ENCODE measurements at regions not wholly inside any gene's neighbourhood (a gene's known extent, or its start where the extent isn't known, plus 50 kb on each side); places are given as distances from the start of the nearest gene placed in this dataset.
A peak's percentile ranks its signal among the peaks of the same experiment; 100 is the strongest.

DNA sequence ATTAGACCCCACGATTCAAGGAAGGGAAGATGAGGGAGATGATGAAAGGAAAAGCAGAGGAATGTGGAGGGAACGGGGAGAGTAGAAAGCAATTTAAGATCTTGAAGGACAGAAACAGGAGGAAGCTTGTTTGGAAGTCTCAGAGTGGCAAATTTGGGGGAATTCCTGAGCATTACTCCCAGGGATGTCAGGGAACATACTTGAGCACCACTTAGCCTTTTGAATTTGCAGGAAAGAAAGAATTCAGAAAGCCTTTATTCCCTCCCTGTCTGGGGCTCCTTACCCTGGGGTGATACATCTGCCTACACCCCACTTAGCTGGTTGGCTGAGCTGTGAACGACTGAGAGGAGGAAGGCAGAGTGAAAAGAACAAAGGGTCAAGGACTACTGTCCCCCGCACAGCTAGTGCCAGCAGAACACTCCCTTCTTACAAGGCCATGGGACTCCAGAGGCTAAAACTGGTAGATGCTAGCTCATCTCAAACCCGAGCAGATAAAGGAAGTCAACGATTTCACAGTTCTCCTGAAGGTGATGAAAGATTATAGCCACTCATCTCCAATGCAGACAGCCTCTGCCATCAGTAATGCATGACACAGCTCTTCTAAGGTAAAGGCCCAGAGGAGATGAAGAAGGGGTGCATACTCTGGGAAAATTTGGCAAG is 84.0 kb upstream of the AKIP1 start:
- peak; percentile 67 for DNase-seq

DNA sequence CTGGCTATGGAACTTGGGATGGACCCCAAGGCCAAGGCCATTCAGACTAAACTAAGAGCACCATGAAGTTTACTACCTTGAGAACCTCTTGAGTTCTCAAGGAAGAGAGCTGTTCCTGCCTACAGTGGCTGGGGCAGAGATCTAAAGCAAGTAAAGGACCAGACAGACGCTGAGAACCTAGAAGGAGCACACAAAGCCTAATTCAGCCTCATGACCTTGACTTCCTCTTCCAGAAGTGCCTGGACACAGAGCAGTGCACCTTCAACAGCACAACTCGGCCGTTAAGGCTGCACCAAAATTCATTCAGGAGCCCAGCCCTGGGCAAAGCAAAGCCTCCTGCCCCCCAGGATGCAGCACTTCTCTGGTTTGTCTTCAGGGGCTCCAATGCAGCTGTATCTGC is 82.9 kb upstream of the AKIP1 start:
- DNase-seq = peak; percentile 17

DNA sequence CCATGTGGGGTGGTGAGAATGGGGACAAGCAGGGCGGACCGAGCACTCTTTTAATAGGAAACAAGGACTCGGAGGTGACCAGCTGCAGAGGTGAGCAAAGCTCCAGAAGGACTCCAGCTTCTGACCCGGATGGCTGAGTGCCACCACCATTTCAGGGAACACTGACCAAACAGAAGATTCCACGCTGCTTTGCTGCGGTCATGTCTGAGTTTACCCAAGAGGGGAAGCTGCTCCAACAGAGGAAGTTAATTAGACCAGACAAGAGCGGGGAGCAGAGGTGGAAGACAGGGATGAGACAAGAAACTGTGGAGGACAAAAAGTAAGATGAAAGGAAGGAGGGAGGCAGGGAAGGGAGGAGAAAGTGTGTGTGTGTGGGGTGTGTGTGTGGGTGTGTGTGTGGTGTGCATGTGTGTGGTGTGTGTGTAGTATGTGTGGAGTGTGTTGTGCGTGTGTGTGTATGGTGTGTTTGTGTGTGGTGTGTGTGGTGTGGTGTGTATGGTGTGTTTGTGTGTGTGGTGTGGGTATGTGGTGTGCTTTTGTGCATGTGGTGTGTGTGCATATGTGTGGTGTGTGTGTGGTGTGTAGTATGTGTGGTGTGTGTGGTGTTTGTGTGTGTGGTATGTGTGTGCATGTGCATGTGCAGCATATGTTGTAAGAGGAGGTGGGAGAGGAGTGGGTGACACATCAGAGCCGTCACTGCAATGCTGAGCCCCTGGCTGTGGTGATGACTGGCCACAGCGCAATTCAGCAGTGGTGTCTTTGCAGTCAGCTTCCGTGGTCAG is 82.2 kb upstream of the AKIP1 start:
- peak; percentile 73 for DNase-seq

DNA sequence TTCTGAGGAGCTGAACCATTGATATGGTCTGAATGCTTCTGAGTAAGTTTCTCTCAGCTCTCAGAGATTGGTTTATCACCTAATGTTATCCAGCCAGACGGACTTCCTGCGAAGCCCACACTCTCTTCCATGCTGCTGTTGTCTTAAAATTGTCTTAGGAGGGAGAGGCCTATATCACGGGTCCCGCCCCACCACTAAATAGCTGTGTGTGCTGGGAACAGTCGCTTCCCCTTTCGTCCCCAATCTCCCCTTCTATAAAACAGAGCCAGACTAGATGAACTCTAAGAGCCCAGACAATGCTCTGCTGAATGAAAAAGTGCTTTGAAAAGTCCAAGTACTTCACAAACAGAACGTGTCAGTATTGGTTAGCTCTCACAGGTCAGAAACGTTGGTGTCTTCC is 81.4 kb upstream of the AKIP1 start:
- peak; percentile 60 for DNase-seq

DNA sequence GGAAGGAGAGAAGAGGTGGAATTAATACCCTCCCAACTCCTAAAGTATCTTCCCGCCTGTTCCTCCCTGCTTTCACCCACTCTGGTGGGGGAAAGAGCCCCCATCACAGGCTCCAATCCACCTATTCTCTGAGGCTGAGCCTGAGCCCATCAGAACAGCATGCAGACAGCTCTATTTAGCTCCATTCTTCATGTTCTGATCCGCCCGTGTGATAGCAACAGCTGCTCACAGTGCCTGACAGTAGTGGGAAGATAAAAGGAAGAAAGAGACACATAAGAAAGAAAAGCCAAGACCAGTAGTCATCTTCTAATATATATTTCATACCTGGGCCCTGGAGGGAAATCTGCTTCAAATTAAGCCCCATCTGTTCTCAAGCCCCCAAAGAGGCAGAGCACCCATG is 80.3 kb upstream of the AKIP1 start:
- DNase-seq = no peak

DNA sequence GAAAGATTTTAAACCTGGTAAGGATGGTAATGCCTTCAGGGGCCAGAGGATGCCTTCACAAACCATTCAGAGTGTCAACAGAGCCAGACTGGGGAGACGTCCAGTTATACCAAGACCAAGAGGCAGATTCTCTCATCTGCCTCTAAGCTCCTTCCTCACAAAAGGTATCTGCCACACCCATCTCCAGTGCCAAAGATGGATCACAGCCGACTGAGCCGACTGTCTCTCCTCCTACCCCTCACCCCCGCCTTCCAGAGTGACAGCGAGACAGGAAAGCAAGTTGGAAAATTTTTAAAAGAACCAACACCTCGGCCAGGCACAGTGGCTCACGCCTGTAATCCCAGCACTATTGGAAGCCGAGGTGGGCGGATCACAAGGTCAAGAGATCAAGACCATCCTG is 79.1 kb upstream of the AKIP1 start:
- no peak for DNase-seq

DNA sequence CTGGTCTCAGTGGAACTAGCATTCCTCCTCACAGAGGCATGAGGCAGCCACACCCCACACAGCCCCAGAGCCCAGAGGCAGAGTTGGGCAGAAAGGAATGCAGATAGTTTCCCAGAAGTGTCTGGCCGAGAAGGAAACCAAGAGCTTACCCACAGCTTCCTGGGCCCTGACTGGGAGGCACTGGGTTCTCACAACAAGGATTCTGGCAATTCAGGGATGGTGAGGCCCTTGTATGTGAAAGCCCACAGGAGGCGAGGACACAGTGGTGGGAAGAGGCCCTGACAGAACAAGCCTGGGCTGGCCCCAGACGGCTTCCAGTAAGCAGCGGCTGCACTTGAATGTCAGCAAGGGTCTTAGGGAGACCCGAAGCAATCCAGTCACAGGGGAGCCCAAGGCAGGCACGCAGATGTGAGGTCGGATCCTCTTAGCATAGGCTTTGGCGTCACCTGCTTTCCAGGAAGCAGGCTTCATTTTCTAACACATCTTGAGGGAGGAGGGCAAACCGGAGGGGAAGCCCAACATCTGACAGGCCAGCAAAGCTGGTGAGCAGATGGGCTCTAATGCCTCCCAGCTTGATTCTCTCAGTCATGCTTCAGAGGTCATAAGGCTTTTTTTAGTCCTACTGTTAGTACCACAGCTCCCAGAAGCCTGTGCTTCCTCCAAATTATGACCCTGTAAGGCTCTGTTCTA is 78.3 kb upstream of the AKIP1 start:
- peak; percentile 73 for DNase-seq

DNA sequence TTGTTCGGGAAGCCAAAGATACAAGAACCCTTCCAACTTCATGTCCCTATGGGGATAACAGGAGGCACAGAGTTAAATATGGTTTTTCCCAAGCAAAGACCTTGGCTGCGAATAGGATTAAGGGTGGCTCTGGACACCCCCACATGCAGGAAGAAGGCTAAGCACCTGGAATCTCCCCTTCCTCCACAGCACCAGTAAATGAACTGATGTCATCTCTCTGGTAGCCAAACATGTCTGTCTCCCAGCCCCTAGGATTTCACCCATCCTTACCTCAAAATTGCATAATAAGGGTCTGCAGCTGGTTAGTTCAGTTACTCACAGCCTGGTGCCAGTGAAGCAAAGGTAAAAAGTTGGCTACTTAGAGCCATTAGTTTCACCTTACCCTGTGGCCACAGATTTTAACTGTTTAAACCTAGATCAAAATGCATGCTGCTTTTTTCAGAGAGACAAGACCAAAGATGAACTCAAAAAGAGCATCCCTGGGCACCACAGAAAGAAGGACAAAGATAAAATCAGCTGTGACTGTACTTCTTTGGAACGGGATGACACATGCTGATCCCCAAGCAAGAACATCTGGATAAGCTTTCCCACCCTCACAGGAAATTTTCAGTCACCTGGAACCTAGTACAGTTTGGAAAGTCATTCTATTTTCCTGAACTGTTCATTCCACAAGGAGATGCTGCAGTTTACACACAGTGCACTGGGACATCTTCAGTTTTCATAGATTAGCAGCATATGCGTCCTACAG is 77.2 kb upstream of the AKIP1 start:
- peak; percentile 45 for DNase-seq

DNA sequence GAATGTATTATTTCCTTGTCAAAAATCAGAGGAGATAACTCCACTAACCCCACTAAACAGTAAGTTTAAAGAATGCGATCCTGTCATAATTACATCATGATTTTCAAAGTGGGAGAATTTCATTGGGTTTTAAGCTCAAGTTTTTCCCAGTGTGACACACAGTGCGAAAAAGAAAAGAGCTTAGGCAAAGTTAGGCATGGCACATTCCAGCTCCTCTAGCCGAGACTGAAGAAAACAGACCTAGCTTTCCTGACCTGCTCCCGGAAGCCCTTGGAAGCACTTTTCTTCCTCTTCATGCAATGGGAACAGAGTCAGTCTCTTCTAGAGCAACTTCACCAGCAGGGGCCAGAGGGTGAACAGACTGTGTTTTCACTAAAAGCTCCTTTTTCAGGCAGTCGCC is 76.6 kb upstream of the AKIP1 start:
- no peak for DNase-seq

DNA sequence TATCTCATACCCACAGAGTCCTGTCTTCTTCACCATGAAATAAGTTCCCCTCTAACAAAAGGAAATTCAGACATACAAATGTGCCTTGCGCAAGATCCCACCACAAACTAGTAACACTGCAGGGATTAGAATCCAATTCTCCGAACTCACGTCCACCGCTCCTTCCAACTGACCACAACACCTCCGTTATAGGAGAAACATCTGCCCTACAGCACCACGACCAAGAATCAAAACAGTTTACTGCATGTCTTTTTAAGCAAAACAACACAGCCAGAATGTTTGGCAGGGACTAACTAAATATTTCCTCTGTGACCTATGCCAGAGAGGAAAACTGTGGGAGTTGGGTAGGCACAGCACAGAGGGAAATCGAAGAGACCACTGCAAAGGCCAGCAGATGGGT is 72.7 kb upstream of the AKIP1 start:
- DNase-seq = peak; percentile 91

DNA sequence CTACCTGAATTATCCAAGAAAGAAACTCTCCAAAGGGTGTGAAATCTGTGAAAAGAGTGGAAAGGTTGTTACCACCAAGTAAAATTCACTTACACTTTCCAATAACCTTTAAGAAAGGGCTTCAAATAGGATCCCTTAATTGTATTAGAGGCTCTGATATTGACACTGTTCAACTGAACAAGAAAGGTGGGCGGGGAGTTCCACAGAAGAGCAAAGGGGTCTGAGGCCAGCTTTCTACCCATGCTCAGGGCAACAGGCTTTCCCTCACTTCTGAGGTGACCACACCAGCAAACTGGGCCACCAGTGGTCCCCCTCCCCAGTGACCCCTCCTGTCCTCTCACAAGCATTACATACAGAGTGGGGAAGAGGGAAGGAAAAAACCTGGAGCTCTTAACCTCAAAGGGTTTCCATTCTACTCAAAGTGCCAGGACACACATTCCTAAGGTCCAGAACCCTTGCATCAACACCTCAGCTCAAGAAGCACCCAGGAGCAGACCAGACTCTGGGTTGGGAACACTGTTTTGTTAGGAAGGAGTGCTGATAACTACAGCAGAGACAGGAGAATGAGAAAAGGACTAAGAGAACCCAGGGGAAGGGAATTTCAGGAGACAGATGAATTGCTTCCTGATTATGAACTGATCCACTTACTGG is 71.6 kb upstream of the AKIP1 start:
- DNase-seq = no peak

DNA sequence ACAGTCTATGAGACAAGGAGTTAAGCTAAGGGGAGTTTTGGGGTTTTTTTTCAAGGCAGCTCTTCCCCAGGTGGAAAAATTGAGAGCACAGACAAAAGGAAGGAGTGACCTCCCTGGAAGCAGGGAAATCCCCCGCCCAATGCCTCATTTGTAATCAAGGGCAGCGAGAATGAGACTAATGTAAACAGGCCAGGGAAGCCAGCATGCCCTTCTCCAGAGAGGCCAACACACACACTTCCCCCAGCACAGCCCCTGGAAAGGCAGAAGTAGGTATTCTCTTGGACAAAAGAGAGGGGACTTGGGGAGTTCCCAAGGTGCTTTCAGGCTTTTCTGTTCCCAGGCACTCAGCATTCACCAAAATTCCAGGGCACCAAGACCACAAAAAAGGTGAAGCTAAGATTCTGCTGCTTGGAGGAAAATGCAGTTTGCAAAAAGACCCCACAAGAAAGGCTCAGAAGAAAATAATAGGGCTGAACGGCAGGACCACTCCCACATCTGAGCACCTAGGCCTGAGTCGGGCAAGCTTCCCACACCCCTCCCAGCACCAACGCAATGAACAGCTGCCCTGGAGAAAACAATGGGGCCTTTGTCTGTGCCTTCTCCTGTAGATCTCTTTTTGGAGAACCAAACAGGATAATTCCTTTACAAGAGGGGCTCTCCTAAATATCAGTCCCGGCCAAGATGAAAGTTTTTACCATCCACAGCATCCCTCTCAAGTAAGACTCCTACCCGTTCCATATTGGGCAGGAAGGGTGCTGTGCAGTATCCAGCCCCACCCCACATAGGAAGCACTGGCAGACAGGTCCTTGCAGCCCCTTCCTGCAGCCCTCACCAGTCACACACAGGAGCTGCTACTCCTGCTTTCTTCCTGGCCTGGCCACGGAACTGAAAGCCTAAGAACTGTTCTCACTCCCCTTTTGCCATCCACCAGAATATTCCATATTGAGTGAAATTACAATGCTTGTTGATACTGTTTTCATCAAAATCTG is 70.7 kb upstream of the AKIP1 start:
- no peak for DNase-seq

DNA sequence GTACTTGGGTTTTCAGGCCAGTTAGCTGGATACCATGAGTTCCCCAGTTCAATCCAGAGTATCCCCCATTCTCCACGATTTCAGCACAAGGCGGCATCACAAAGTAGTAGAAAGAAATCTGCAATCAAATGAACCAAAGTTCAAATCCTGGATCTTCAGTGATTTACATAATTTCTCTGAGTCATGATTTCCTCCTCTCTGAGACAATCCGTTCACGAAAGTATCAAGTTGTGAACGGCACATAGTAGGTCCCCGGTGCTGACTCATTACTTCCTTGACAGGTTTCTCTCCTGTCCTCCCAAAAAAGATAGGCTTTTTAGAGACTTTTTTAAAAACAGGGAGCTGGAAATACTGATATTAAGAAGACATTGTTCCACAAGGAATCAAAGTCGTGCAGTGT is 69.1 kb upstream of the AKIP1 start:
- peak; percentile 21 for DNase-seq

DNA sequence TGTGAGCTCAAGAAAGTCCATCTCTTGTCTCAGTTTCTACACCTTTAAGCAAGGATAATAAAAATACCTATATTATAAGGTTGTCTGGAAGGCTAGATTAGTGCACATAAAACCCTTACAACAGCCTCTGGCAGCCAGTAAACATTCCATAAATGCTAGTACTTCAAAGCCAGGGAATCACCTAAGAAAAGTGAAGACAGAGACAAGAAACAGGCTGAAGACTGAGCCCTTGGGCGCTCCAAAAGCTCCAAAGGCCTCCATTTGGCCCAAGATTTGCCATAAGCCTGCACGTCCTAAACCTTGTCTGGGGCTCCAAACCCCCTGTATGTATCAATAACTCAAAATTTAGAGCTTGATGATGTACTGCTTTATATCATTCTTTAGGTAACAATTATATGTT is 52.2 kb upstream of the AKIP1 start:
- DNase-seq = no peak

All from MV-4-11 (cell line).